HG03103 (cell line): ENCODE measurements at regions not wholly inside any gene's neighbourhood (a gene's known extent, or its start where the extent isn't known, plus 50 kb on each side); places are given as distances from the start of the nearest gene placed in this dataset.
A peak's percentile ranks its signal among the peaks of the same experiment; 100 is the strongest.
"Not testable (repeated sequence)": the region's sequence is repeated elsewhere in the genome, so short reads cannot be mapped to it uniquely, and the experiment has no call there.

ENCODE experiments used
- ATAC-seq: cut with Tn5 transposase; IDR thresholded peaks from one replicate; pipeline ENCODE4 v1.9.1; 2021; ENCODE audit warnings: low read depth; ENCODE audit not compliant: unreplicated experiment

DNA sequence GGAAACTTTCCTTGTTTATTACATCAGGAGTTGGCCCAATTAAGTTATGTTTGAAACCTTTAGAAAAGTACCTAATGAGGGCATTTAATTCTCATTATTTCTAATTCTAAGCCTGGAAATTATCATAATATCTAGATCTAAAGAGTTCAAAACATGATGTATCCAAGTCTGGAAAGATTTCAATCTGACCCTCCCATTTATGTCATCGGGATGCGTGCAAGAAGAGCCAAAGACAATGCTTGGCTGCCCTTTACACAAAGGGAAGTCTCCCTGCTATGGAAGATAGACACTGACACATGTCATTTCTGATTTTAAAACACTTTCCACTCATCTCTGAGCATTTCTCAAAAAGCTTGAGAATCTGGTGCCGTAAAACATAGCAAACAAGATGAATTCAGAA, 222.4 kb downstream of the ANTXR2 start:
- no peak for ATAC-seq

DNA sequence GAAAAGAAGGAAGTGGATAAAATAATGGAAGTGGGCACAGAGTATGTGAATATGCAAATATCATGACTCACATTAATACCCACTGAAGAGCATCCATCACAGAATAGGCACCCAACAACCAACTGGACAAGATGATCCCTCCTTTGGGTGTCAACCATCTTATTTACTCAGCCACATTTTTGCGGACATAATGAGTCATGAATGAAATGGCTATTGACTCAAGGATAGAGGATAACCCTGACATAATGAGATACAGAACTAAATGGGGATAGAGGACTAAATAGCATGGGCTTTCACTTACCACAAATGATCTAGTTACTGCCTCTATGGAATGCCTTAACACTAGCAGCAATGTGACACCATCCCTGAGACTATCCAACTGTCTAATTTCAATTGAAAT, 224.7 kb downstream of the ANTXR2 start:
- no peak for ATAC-seq

DNA sequence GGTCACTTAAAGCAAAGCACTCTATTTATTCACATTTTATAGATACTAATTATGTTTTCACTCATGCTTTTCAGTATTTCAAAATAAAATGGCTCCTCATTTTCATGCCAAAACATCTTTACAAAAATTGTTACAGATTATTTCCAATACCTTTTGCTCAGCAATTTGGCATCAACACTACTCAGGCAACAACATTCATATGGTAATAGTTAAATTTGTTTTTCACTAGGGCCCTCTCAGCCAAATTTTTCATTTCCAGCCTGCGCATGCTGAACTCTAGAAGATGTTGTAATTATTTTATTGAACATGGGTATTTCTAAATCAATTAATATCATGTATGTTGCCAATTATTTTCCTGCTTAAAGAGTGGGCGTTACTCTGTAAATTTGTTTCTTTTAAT, 225.6 kb downstream of the ANTXR2 start:
- no peak for ATAC-seq

DNA sequence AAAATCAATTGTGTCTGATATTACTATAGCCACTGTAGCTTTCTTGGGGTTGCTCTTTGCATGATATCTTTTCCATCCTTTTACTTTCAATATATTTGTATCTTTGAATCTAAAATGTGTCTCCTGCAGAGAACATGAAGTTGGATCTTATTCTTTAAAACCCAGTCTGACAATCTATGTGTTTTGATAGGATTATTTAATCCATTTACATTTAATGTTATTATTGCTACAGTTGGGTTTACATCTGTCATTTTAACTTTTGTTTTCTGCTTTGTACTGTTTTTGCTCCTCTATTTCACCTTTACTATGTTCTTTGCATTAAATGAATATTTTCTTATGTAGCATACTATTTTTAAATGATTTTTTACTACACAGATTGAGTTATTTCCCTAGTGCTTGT, 230.9 kb downstream of the ANTXR2 start:
- no peak for ATAC-seq

- no peak for ATAC-seq
These were observed 239.2 kb downstream of the ANTXR2 start for GRCh38 chr4:79833857-79834256.

DNA sequence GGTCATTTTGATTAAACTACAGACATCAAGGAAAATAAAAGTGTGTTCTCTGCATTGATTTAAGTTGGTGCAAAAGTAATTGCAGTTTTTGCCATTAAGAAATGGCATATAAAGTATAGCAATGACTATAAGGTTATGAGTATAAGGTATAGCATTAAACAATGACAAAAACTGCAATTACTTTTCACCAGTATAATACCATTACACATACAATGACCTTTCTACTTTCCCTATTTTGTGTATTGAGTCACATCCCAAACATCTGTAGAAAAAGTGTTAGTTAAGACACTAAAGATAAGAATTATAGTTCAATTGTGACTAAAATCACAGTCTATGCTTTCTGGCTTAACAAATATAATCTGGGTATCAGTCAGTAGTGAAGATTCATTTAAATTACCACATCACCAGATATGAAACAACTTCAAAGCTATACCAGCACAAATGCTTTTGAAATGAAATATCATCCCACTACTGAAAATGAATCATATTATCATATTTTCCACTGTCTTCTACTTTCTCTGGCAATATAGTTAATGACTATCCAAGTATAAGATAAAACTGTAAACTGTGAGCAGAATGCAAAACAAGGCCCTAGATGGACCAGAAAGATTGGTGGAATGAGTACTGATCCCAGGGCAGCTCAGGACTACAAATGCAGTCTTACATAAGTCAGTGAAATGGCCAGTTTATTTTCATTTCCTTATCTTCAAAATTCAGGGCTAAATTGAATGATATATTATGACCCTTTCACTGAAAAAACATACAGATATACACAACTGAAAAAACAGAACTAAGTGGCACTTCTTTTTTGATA, 241.1 kb downstream of the ANTXR2 start:
- no peak for ATAC-seq

- no peak for ATAC-seq
These were observed 241.9 kb downstream of the ANTXR2 start for GRCh38 chr4:79831119-79831528.

DNA sequence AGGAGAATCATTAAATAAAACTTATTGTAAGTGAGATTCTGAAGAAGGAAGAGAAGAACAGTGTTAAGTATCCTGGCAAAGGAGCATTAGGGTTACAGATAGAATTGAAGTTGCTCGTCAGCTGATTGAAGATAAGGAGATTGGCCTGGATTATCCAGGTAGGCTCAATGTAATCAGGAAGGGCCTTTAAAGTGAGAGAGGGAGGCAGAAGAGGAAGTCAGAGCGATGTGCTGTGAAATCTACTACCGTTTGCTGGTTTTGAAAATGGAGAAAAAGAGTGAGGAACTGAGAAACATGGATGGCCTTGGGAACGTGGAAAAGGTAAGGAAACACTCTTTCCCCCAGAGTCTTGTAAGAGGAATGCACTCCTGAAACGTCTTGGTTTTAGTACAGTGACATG, 245.7 kb downstream of the ANTXR2 start:
- ATAC-seq = no peak

GRCh38 chr4:79823148-79823763, 249.8 kb downstream of the ANTXR2 start:
- ATAC-seq = no peak

GRCh38 chr4:79820427-79820826, 252.6 kb downstream of the ANTXR2 start:
- ATAC-seq = no peak

GRCh38 chr4:79807933-79808332, 265.1 kb downstream of the ANTXR2 start:
- ATAC-seq = not testable (repeated sequence)

- ATAC-seq = no peak
These were observed 275.0 kb downstream of the ANTXR2 start for GRCh38 chr4:79798047-79798446.

- no peak for ATAC-seq
These were observed 276.1 kb downstream of the ANTXR2 start for GRCh38 chr4:79796948-79797347.

- no peak for ATAC-seq
These were observed 284.1 kb downstream of the ANTXR2 start for GRCh38 chr4:79788884-79789283.

DNA sequence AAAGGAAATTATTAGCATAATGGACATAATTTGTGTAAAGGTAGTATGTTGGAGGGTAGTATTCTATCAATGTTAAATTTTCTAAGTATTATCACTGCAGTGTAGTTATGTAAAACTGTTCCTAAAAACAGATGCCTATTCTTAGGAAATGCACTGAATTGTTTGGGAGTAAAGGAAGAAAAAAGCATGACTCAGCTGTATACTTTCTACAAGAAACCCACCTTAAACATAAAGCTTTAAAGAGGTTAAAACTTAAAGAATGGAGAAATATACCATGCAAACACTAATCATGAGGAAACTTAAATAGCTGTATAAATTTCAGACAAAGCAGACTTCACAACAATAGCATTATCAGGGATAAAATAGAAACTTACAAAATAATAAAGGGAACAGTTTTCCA, 292.9 kb downstream of the ANTXR2 start:
- ATAC-seq = no peak

DNA sequence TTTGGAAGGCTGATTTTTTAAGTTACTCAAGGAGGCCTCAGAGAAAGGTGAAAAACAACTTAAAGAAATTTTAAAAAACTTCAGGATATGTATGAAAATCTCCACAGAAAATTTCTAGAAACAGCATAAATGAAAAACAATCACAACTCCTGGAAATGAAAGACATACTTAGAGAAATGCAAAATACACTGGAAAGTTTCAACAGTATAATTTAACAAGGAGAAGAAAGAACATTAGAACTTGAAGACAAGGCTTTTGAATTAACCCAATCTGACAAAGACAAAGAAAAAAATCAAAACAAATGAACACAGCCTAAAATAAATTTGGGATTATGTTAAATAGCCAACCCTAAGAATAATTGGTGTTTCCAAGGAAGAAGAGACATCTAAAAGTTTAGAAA, 300.5 kb downstream of the ANTXR2 start:
- no peak for ATAC-seq

DNA sequence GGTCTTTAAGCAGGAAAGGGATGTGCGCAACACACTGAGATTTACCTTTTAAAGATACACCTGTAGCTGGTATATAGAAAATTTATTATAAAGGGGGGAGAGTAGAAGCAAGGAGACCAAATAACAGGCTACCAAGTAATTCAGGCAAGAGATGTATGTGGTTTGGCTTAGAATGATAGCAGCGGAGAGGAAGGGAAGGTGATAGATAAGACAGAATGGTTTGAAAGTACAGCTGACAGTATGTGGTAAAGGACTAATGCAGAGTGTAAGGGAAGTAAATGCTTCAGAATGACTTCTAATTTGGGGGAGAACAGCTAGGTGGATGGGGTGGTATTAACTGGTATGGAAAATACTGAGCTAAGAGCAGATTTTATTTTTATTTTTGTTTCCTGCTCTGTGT, 308.9 kb downstream of the ANTXR2 start:
- no peak for ATAC-seq

DNA sequence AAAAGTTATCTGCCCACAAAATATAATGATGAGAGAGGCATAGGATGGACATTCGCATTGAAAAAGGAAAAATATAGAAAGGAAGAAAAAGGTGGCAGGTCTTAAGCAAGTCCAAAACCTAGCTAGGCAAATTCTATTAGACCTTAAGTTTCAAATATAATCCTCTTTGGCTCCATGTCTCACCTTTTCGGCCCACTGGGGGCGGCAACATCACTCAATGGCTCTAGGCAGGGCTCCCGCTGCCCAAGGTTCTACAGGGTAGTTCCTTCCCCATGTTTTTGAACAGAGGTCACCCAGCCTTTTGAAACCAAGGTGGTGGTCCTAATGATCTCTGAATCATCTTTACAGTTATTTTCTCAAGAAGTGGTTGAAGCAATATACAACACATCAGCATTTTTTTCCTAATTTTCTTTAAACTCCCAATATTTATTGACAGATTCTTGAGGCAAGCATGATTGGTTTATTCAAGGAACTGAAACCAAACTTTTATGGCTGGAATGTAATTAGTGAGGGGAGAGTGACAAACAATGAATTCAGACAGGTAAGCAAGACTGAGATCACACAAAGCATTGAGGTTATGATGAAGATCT, 309.4 kb downstream of the ANTXR2 start:
- ATAC-seq = no peak

GRCh38 chr4:79759793-79760192, 313.2 kb downstream of the ANTXR2 start:
- peak; percentile 73 for ATAC-seq

DNA sequence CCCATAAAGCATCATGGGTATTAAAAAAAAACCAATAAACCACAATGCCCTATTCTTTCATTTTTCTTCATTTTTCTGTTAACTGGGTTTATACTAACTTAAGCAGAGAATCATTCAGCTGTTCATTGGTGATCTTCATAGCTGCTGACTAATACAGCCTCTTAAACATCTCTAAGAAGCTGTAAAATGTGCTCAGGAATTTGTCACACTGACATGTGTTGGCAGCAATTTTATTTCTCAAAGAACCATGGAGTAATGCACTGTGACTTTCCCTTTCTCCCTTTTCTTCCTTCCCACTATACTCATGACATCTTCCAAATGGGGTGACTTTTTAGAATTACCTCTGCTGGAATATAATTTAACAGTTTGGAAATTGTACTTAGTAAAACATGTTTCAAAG, 315.4 kb downstream of the ANTXR2 start:
- ATAC-seq = no peak

- ATAC-seq = no peak
These were observed 316.7 kb downstream of the ANTXR2 start for GRCh38 chr4:79756140-79756895.
